ENCODE measurements at regions not wholly inside any gene's neighbourhood (a gene's known extent, or its start where the extent isn't known, plus 50 kb on each side); places are given as distances from the start of the nearest gene placed in this dataset.

GRCh38 chr3:194851941-194852340 is 166.3 kb downstream of the FAM43A start:
- TF ChIP-seq CTCF (IDR thresholded peaks at IDR 0.05) (no peak), POLR2A (IDR thresholded peaks at IDR 0.05) (no peak)

All from thyroid gland (tissue), 4 donors.